Sigmoid colon (tissue), 3 donors: ENCODE measurements at regions not wholly inside any gene's neighbourhood (a gene's known extent, or its start where the extent isn't known, plus 50 kb on each side); places are given as distances from the start of the nearest gene placed in this dataset.

Experiments
- POLR2A ChIP-seq, 2 donors: fragments of 450-650 bp; IDR thresholded peaks; one replicate each; pipeline ENCODE4 v1.6.1; 2016; ENCODE audit warnings: antibody characterized with exemption in 2 of 2, mild to moderate bottlenecking in 2 of 2, moderate library complexity in 2 of 2
- TF ChIP-seq, protein P1 (sequence below), 4 experiments: fragments of 450-650 bp in 3 of 4; fragments of 200-600 bp in 1 of 4; IDR thresholded peaks; one replicate each; pipeline ENCODE4 v1.5.1; 2016 to 2019; ENCODE audit warnings: antibody characterized with exemption in 4 of 4, mild to moderate bottlenecking in 3 of 4, moderate library complexity in 2 of 4

DNA sequence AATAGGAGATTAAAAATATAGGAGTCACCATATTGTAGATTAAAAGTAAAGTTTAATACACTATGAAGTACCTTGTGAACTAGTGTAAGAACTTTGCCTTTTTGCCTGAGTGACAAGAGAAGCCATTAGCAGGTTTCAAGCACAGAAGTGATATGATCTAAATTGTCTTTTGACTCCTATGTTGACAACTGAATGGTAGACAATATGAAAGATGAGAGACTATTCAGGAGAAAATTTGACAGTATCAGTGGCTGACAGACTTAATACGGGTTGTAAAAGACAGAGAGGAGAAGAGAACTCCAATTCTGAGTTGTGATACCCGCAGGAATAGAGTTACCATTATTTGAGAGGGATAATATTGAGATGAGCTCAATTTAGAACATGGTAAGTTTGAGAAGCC lies 1259.8 kb downstream of the PCDH7 start:
- no peak for TF ChIP-seq POLR2A (IDR thresholded peaks at IDR 0.05)
- TF ChIP-seq, protein P1, sequence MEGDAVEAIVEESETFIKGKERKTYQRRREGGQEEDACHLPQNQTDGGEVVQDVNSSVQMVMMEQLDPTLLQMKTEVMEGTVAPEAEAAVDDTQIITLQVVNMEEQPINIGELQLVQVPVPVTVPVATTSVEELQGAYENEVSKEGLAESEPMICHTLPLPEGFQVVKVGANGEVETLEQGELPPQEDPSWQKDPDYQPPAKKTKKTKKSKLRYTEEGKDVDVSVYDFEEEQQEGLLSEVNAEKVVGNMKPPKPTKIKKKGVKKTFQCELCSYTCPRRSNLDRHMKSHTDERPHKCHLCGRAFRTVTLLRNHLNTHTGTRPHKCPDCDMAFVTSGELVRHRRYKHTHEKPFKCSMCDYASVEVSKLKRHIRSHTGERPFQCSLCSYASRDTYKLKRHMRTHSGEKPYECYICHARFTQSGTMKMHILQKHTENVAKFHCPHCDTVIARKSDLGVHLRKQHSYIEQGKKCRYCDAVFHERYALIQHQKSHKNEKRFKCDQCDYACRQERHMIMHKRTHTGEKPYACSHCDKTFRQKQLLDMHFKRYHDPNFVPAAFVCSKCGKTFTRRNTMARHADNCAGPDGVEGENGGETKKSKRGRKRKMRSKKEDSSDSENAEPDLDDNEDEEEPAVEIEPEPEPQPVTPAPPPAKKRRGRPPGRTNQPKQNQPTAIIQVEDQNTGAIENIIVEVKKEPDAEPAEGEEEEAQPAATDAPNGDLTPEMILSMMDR (IDR thresholded peaks at IDR 0.05): no peak
